ENCODE measurements at regions not wholly inside any gene's neighbourhood (a gene's known extent, or its start where the extent isn't known, plus 50 kb on each side); places are given as distances from the start of the nearest gene placed in this dataset.

GRCh38 chr16:62913333-62913732, 877.1 kb upstream of the CDH8 start:
- DNase-seq, result peak; percentile 3

- no peak for DNase-seq
Observed at GRCh38 chr16:62909597-62909996, 873.4 kb upstream of the CDH8 start.

- DNase-seq, result no peak
Observed at GRCh38 chr16:62907562-62907961, 871.3 kb upstream of the CDH8 start.

GRCh38 chr16:62903961-62904502, 867.8 kb upstream of the CDH8 start:
- DNase-seq, result no peak

- DNase-seq, result no peak
Observed at GRCh38 chr16:62899737-62900136, 863.5 kb upstream of the CDH8 start.

GRCh38 chr16:62889097-62889496, 852.9 kb upstream of the CDH8 start:
- DNase-seq, result no peak

- no peak for DNase-seq
Observed at GRCh38 chr16:62883509-62883908, 847.3 kb upstream of the CDH8 start.

GRCh38 chr16:62882552-62883221, 846.4 kb upstream of the CDH8 start:
- no peak for DNase-seq

- no peak for DNase-seq
Observed at GRCh38 chr16:62876133-62876532, 839.9 kb upstream of the CDH8 start.

GRCh38 chr16:62872339-62872738, 836.1 kb upstream of the CDH8 start:
- no peak for DNase-seq

- DNase-seq, result peak; percentile 20
Observed at GRCh38 chr16:62870554-62870953, 834.3 kb upstream of the CDH8 start.

- DNase-seq, result no peak
Observed at GRCh38 chr16:62869837-62870236, 833.6 kb upstream of the CDH8 start.

- DNase-seq, result peak; percentile 2
Observed at GRCh38 chr16:62863139-62863538, 826.9 kb upstream of the CDH8 start.

- DNase-seq, result no peak
Observed at GRCh38 chr16:62853887-62854286, 817.6 kb upstream of the CDH8 start.

- DNase-seq, result no peak
Observed at GRCh38 chr16:62846399-62847057, 810.3 kb upstream of the CDH8 start.

GRCh38 chr16:62832214-62832613, 796.0 kb upstream of the CDH8 start:
- no peak for DNase-seq

- peak; percentile 27 for DNase-seq
Observed at GRCh38 chr16:62831235-62831850, 795.1 kb upstream of the CDH8 start.

- peak; percentile 12 for DNase-seq
Observed at GRCh38 chr16:62829607-62830006, 793.4 kb upstream of the CDH8 start.

- DNase-seq, result no peak
Observed at GRCh38 chr16:62829084-62829483, 792.8 kb upstream of the CDH8 start.

- no peak for DNase-seq
Observed at GRCh38 chr16:62821824-62822223, 785.6 kb upstream of the CDH8 start.

GRCh38 chr16:62816971-62817519, 780.8 kb upstream of the CDH8 start:
- DNase-seq, result peak; percentile 54

GRCh38 chr16:62814891-62815290, 778.7 kb upstream of the CDH8 start:
- DNase-seq, result no peak

GRCh38 chr16:62805221-62805857, 769.1 kb upstream of the CDH8 start:
- DNase-seq, result no peak

Measured in DMS53 (cell line).